DND-41 (cell line): ENCODE measurements at regions not wholly inside any gene's neighbourhood (a gene's known extent, or its start where the extent isn't known, plus 50 kb on each side); places are given as distances from the start of the nearest gene placed in this dataset.

Experiments used
- ATAC-seq: fragments of 200-7000 bp; cut with Tn5 transposase; 3 replicates; pipeline ENCODE4 v1.9.1; 2021; ENCODE audit warnings: low read depth; ENCODE audit not compliant: insufficient read depth
- DNase-seq: peaks from one replicate; pipeline ENCODE4 v3.0.0-alpha.2; 2020
- H2AFZ ChIP-seq: 2 replicates; pipeline ENCODE4 v1.6.0; 2012; ENCODE audit warnings: low read depth, low read length
- H3K27ac ChIP-seq: 2 replicates; pipeline ENCODE4 v1.5.1; 2012; ENCODE audit warnings: low read length, inconsistent platforms
- H3K27me3 ChIP-seq: fragments of 200-600 bp; sonication (generic); 2 replicates; pipeline ENCODE4 v1.6.0; 2012; ENCODE audit warnings: low read length, mild to moderate bottlenecking, inconsistent platforms; ENCODE audit not compliant: insufficient read depth, poor library complexity
- H3K36me3 ChIP-seq: 2 replicates; pipeline ENCODE4 v1.5.1; 2012; ENCODE audit warnings: low read length, inconsistent platforms; ENCODE audit not compliant: insufficient read depth
- H3K4me1 ChIP-seq: 2 replicates; pipeline ENCODE4 v1.5.1; 2012; ENCODE audit warnings: mild to moderate bottlenecking, low read length; ENCODE audit not compliant: insufficient read depth
- H3K4me2 ChIP-seq: 2 replicates; pipeline ENCODE4 v1.6.0; 2012; ENCODE audit warnings: mild to moderate bottlenecking, moderate library complexity, low read length, inconsistent platforms; ENCODE audit not compliant: insufficient read depth
- H3K4me3 ChIP-seq, 2 experiments: fragments of 200-600 bp in 1 of 2; shearing (Covaris generic) in 1 of 2; 2 replicates each; pipeline ENCODE4 v1.5.1; 2012 to 2016; ENCODE audit warnings: inconsistent platforms in 2 of 2, low read length in 2 of 2, mild to moderate bottlenecking in 2 of 2, low read depth in 1 of 2, moderate library complexity in 1 of 2
- H3K79me2 ChIP-seq: 2 replicates; pipeline ENCODE4 v1.6.0; 2012; ENCODE audit warnings: low read length, inconsistent platforms; ENCODE audit not compliant: insufficient read depth
- H3K9ac ChIP-seq: 2 replicates; pipeline ENCODE4 v1.6.0; 2012; ENCODE audit warnings: low read depth, mild to moderate bottlenecking, inconsistent platforms, low read length, moderate library complexity
- H3K9me3 ChIP-seq: 2 replicates; pipeline ENCODE4 v1.5.1; 2012; ENCODE audit warnings: low read length, moderate library complexity, mild to moderate bottlenecking, inconsistent platforms; ENCODE audit not compliant: insufficient read depth, severe bottlenecking
- H4K20me1 ChIP-seq: 2 replicates; pipeline ENCODE4 v1.6.0; 2012; ENCODE audit warnings: low read length; ENCODE audit not compliant: insufficient read depth
- EZH2 ChIP-seq: IDR thresholded peaks from 3 replicates; pipeline ENCODE4 v1.6.1; 2012; ENCODE audit warnings: borderline replicate concordance, low read depth, mild to moderate bottlenecking, moderate library complexity, low read length, inconsistent platforms; ENCODE audit not compliant: severe bottlenecking
- TF ChIP-seq, protein P1 (sequence below): IDR thresholded peaks from 2 replicates; pipeline ENCODE4 v1.5.1; 2012; ENCODE audit warnings: borderline replicate concordance, low read length, moderate library complexity, mild to moderate bottlenecking; ENCODE audit not compliant: poor library complexity, severe bottlenecking; ENCODE audit errors: extremely low read depth

DNA sequence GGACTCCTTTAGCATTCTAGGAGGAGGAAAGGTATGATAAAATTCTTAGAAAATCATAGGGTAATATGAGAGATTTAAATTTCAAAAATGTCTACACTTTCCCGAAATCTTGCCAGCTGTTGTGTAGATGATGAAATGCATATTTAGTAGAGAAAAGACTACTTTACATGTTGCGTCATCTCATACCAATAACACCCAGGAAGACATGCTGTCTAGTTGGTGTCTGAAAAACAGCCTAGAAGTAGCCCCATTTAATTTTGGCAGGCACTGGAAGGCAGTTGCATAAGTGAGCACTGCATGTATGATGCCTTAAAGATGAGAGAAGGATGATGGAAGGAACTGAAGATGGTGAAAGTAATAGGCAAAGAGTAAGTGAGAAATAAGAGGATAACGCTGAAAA is 310.5 kb upstream of the TPM1 start:
- Histone ChIP-seq H3K4me3 (no peak overlapping the region), H3K27ac (no peak overlapping the region), H3K4me2 (no peak overlapping the region), H3K36me3 (no peaks in the 10 kb centered on the region), H2AFZ (no peak overlapping the region), H3K4me1 (no peaks in the 10 kb centered on the region), H3K27me3 (no peaks in the 10 kb centered on the region), H3K9me3 (peaks cover 2% of the 10 kb centered on the region), H3K9ac (no peak overlapping the region), H4K20me1 (no peaks in the 10 kb centered on the region), H3K79me2 (no peaks in the 10 kb centered on the region)
- DNase-seq: no peak
- no peak for ATAC-seq
- TF ChIP-seq EZH2: no peak
- TF ChIP-seq, protein P1, sequence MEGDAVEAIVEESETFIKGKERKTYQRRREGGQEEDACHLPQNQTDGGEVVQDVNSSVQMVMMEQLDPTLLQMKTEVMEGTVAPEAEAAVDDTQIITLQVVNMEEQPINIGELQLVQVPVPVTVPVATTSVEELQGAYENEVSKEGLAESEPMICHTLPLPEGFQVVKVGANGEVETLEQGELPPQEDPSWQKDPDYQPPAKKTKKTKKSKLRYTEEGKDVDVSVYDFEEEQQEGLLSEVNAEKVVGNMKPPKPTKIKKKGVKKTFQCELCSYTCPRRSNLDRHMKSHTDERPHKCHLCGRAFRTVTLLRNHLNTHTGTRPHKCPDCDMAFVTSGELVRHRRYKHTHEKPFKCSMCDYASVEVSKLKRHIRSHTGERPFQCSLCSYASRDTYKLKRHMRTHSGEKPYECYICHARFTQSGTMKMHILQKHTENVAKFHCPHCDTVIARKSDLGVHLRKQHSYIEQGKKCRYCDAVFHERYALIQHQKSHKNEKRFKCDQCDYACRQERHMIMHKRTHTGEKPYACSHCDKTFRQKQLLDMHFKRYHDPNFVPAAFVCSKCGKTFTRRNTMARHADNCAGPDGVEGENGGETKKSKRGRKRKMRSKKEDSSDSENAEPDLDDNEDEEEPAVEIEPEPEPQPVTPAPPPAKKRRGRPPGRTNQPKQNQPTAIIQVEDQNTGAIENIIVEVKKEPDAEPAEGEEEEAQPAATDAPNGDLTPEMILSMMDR: no peak

DNA sequence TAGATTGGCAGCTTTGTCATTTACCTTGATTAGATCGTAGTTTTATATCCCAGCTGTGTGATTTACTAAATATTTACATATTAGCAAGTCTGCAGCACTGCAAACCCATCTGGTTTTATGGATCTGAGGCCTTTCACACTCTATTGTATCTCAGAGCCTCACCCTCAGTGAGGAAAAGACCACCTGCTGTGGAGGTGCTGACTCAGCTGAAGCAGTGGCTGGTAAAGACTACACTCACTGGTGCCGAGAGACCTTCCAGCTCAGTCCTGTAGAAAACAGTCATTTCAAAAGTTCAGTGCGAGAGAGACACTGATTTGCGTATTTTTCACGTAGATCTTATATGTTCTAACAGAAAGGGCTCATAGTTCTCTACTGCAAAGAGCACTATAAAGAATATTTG is 307.8 kb upstream of the TPM1 start:
- H3K4me2 ChIP-seq: no peak overlapping the region
- H4K20me1 ChIP-seq: no peaks in the 10 kb centered on the region
- no peak overlapping the region for H2AFZ ChIP-seq
- TF ChIP-seq, protein P1: no peak
- TF ChIP-seq EZH2: no peak
- H3K79me2 ChIP-seq: no peaks in the 10 kb centered on the region
- H3K4me3 ChIP-seq: no peak overlapping the region
- no peak overlapping the region for H3K9ac ChIP-seq
- ATAC-seq: no peak
- H3K27me3 ChIP-seq: no peaks in the 10 kb centered on the region
- H3K27ac ChIP-seq: no peak overlapping the region
- peaks cover 2% of the 10 kb centered on the region for H3K9me3 ChIP-seq
- DNase-seq: no peak
- H3K36me3 ChIP-seq: no peaks in the 10 kb centered on the region
- H3K4me1 ChIP-seq: no peaks in the 10 kb centered on the region

DNA sequence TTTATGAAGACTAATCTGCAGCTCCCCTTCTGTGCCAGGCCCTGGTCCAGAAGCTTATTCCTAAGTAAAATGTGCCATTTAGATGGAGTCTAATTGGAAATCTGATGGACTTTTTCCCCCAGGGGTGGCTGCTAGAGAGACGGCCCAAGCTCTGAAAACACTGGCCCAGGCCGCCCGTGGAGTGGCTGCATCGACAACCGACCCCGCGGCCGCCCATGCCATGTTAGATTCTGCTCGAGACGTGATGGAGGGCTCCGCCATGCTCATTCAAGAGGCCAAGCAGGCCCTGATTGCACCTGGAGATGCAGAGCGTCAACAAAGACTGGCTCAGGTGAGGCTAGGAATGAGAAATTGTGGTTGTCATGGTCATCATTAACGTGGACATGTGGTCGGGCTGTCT is 305.8 kb upstream of the TPM1 start:
- H3K79me2 ChIP-seq: no peaks in the 10 kb centered on the region

More for the DNA sequence above, 305.8 kb upstream of the TPM1 start:
- no peaks in the 10 kb centered on the region for H4K20me1 ChIP-seq
- TF ChIP-seq, protein P1: no peak
- no peak for TF ChIP-seq EZH2
- H3K27ac ChIP-seq: no peak overlapping the region
- no peaks in the 10 kb centered on the region for H3K9me3 ChIP-seq
- H3K36me3 ChIP-seq: no peaks in the 10 kb centered on the region
- H2AFZ ChIP-seq: no peak overlapping the region
- H3K9ac ChIP-seq: no peak overlapping the region
- no peak overlapping the region for H3K4me2 ChIP-seq
- no peaks in the 10 kb centered on the region for H3K4me1 ChIP-seq
- H3K4me3 ChIP-seq: no peak overlapping the region
- ATAC-seq (no peak), DNase-seq (no peak)
- H3K27me3 ChIP-seq: no peaks in the 10 kb centered on the region
